ENCODE measurements at regions not wholly inside any gene's neighbourhood (a gene's known extent, or its start where the extent isn't known, plus 50 kb on each side); places are given as distances from the start of the nearest gene placed in this dataset.
"Not testable (repeated sequence)": the region's sequence is repeated elsewhere in the genome, so short reads cannot be mapped to it uniquely, and the experiment has no call there.

DNA sequence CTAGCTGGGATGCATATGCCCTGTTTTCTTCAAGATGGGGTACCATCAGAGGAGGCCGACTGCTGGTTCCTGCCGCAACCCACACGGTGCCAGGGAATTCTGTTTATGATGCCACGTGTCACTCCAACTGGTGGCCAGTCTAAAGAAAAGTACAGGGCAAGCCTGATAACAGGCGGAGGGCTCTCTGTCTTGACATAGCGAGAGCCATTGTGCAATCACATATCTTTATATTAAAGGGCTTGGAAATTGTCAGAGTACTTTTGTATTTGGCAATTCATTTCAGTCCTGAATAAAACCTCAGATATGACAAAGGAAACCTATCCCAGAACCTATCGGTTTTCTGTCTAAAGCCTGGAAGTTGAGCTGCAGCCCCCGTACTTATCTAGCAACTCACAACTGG lies 768.4 kb downstream of the TDRD15 start:
- no peak overlapping the region for H3K4me3 ChIP-seq (replicated peaks in 1 of 2; ENCODE audit: low read depth in 2 of 2, low read length in 2 of 2)
- TF ChIP-seq, protein P1, sequence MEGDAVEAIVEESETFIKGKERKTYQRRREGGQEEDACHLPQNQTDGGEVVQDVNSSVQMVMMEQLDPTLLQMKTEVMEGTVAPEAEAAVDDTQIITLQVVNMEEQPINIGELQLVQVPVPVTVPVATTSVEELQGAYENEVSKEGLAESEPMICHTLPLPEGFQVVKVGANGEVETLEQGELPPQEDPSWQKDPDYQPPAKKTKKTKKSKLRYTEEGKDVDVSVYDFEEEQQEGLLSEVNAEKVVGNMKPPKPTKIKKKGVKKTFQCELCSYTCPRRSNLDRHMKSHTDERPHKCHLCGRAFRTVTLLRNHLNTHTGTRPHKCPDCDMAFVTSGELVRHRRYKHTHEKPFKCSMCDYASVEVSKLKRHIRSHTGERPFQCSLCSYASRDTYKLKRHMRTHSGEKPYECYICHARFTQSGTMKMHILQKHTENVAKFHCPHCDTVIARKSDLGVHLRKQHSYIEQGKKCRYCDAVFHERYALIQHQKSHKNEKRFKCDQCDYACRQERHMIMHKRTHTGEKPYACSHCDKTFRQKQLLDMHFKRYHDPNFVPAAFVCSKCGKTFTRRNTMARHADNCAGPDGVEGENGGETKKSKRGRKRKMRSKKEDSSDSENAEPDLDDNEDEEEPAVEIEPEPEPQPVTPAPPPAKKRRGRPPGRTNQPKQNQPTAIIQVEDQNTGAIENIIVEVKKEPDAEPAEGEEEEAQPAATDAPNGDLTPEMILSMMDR (IDR thresholded peaks at IDR 0.05; ENCODE audit: low read depth, low read length) = no peak
- DNase-seq (ENCODE audit: low read depth in 2 of 2) = no peak

- DNase-seq (ENCODE audit: low read depth in 2 of 2) = no peak
- no peak overlapping the region for H3K4me3 ChIP-seq (replicated peaks in 1 of 2; ENCODE audit: low read depth in 2 of 2, low read length in 2 of 2)
- TF ChIP-seq, protein P1 (IDR thresholded peaks at IDR 0.05; ENCODE audit: low read depth, low read length) = no peak
Observed at GRCh38 chr2:21895200-21895599, 771.4 kb downstream of the TDRD15 start.

DNA sequence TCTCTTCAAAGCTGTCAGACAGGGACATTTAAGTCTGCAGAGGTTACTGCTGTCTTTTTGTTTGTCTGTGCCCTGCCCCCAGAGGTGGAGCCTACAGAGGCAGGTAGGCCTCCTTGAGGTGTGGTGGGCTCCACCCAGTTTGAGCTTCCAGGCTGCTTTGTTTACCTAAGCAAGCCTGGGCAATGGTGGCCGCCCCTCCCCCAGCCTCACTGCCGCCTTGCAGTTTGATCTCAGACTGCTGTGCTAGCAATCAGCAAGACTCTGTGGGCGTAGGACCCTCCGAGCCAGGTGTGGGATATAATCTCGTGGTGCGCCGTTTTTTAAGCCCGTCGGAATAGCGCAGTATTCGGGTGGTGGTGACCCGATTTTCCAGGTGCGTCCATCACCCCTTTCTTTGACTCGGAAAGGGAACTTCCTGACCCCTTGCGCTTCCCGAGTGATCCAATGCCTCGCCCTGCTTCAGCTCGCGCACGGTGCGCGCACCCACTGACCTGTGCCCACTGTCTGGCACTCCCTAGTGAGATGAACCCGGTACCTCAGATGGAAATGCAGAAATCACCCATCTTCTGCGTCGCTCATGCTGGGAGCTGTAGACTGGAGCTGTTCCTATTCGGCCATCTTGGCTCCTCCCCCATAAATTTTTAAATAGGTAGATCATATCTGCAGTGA lies 785.1 kb downstream of the TDRD15 start:
- H3K4me3 ChIP-seq (replicated peaks in 1 of 2; ENCODE audit: low read depth in 2 of 2, low read length in 2 of 2); DNase-seq (ENCODE audit: low read depth in 2 of 2): not testable (repeated sequence)

- no peak overlapping the region for H3K4me3 ChIP-seq (replicated peaks in 1 of 2; ENCODE audit: low read depth in 2 of 2, low read length in 2 of 2)
- no peak for DNase-seq (ENCODE audit: low read depth in 2 of 2)
- TF ChIP-seq, protein P1 (IDR thresholded peaks at IDR 0.05; ENCODE audit: low read depth, low read length) = no peak
Observed at GRCh38 chr2:21910832-21911507, 787.2 kb downstream of the TDRD15 start.

DNA sequence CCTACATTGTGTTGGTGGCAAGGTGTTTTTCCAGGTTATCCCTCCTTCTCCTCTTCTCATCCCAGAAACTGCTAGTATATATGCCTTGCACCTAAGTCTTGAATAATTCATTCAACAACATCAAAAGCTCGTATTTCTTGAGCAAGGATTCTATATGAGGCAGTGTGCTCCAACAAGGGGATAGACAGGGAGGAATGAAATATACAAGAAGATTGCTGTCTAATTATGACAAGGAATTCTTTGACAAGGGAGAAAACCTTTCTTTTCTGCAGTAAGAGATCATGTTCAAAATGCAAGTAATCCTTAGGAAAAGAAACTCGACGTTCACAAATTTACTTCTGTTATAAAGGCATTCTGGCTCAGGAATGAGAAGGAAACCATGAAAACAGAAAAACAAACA lies 788.6 kb downstream of the TDRD15 start:
- TF ChIP-seq, protein P1 (IDR thresholded peaks at IDR 0.05; ENCODE audit: low read depth, low read length) = no peak
- no peak overlapping the region for H3K4me3 ChIP-seq (replicated peaks in 1 of 2; ENCODE audit: low read depth in 2 of 2, low read length in 2 of 2)
- no peak for DNase-seq (ENCODE audit: low read depth in 2 of 2)

DNA sequence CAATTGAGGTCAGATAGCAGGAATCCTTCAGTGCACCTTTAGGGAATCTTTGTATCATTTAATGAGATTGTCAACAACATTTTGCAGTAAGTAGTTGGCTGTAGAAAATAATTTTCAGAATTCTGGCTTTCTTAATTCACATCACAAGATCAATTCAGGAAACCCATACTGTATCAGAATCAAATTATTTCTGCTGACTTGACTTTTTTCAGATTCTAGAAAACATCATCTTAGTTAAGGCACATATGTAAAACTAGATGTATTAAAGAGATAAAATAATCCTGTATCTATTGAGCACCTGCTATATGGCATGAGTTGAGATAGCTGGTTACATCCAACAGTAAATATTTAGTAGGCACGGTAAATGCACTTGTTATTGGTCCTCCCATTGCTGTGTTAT lies 791.4 kb downstream of the TDRD15 start:
- TF ChIP-seq, protein P1 (IDR thresholded peaks at IDR 0.05; ENCODE audit: low read depth, low read length) = no peak
- H3K4me3 ChIP-seq (replicated peaks in 1 of 2; ENCODE audit: low read depth in 2 of 2, low read length in 2 of 2) = no peak overlapping the region
- no peak for DNase-seq (ENCODE audit: low read depth in 2 of 2)

- peak in 1 of 2 donors; percentile 12 for DNase-seq (ENCODE audit: low read depth in 2 of 2)
- no peak overlapping the region for H3K4me3 ChIP-seq (replicated peaks in 1 of 2; ENCODE audit: low read depth in 2 of 2, low read length in 2 of 2)
- TF ChIP-seq, protein P1 (IDR thresholded peaks at IDR 0.05; ENCODE audit: low read depth, low read length) = no peak
Observed at GRCh38 chr2:21916934-21917522, 793.3 kb downstream of the TDRD15 start.

Data from cardiac fibroblast (primary cell).